NCI-H526 treated with DMSO at 0.1 percent for 48 hours (cell line): ENCODE measurements at regions not wholly inside any gene's neighbourhood (a gene's known extent, or its start where the extent isn't known, plus 50 kb on each side); places are given as distances from the start of the nearest gene placed in this dataset.

Source experiments
- DNase-seq: peaks from one replicate; lab custom pipeline; 2025; lab: John Stamatoyannopoulos, UW

- no peak for DNase-seq
Measured at GRCh38 chr20:39266989-39267388, 304.8 kb downstream of the DHX35 start.

- DNase-seq, result peak; percentile 54
Measured at GRCh38 chr20:39264506-39265172, 302.5 kb downstream of the DHX35 start.

GRCh38 chr20:39263076-39263475 lies 300.9 kb downstream of the DHX35 start:
- DNase-seq, result no peak

GRCh38 chr20:39259808-39260207 lies 297.7 kb downstream of the DHX35 start:
- DNase-seq, result no peak

DNA sequence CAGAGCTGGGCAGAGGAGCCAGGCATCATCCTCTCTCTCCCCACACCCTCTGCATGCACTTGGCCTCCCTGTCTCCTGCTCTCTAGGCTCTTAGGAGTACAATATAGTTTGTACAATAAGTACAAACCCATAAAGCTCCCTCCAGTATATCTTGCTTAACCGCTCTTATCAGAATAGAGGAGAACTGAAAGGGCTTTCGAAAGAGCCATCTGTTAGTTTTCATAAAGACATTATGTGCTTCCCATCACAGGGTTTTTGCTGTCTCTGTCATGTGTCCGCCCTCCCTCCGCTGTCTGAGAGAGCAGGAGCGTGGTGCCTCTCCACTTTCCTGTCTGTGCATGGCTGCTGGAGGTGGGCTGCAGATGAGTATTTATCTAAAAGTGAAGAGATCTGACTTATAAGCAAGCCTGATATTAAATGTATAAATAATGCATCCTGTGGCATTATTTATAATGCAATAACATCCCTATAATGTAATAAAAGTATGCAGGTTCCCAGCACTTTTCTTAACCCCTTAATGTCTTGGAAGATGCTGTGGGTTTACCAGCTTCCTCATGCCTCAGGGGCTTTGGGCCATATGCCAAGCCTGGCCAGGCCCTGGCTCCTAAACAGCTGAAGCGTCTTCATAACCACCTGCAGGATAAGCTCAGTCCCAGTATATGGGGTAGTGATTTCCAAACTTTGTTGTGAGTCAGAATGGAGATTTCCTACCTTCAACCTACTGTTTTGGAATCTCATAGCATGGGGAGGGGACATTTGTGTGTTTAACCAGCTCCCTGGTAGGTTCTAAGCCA lies 297.1 kb downstream of the DHX35 start:
- DNase-seq, result no peak

- DNase-seq, result no peak
Measured at GRCh38 chr20:39258253-39258652, 296.1 kb downstream of the DHX35 start.

DNA sequence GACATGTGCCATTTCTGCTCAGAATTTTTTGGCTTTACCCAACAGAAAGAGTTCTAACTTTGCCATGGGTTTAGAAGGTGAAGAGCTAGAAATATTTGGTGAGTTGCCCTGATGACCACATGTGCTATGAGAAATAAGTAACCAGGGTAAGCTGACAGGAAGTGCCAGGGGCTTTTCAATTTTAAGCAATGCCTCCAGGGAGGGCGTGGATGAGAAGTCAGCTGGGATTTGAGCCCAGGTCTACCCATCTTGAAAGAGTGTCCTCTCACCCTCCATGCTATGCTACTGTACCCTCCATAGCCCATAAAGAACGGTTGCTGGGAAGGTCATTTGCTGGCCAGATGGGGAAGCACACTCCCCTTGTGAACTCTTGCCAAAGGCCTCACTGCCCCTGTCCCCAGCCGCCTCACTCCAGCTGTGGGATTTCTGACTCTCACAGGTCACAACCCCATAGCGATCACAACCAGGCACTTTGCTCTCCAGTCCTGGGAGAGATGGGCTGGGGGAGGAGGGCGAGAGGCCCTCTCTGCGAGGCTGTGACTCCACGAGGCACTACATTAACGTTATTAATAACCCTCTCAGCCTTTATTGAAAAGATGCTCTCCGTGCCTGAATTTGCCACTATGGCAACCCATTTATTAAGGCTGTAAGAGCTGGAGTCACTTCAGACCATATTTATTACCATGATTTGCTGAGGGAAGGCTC lies 291.1 kb downstream of the DHX35 start:
- DNase-seq, result no peak

- DNase-seq, result no peak
Measured at GRCh38 chr20:39252035-39252434, 289.9 kb downstream of the DHX35 start.

DNA sequence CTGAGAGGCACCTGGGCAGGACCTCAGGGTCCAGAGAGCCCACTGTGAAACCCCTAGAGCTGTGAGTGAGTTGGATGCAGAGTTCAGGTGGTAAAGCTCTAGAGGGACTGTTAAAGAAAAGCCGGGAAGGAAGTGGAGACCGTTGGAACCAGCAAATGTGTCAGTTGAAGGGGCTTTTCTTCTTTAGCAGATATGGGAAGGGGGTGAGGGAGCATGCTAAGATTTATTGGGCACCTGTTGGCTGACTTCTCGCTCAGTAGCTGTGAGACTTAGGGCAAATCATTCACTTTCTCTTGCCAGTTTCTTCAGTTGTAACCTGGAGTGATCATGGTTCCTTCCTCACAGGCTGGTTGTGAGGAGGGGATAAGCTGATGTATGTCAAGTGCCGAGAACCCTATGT lies 287.7 kb downstream of the DHX35 start:
- no peak for DNase-seq

DNA sequence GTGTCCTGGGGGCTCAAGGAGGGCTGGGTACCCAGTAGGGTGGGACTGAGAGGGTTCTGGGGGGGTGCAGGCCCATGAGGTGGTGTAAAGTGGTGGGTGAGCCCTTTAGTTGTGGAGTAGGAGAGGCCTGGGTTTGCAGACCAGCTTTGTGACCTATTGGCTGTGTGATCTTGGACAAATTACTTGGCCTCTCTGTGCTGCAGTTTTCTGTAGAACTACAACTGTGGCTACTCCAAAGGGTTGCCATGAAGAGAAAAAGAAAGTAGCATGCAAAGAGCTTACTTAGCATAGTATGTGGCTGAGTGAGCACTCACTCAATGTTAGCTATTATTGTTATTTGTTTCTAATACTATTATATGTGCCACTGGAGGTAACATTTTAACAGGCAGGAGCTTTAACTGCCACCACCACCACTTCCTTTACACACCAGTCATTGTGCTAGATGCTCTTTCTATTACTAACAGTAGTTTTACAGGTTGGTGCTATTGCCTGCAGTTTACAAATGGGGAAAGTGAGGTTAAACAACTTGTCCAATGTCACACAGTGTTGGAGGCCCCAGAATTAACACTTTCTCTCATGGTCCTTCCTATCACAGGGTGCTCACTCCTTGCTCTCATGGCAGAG lies 286.8 kb downstream of the DHX35 start:
- no peak for DNase-seq

DNA sequence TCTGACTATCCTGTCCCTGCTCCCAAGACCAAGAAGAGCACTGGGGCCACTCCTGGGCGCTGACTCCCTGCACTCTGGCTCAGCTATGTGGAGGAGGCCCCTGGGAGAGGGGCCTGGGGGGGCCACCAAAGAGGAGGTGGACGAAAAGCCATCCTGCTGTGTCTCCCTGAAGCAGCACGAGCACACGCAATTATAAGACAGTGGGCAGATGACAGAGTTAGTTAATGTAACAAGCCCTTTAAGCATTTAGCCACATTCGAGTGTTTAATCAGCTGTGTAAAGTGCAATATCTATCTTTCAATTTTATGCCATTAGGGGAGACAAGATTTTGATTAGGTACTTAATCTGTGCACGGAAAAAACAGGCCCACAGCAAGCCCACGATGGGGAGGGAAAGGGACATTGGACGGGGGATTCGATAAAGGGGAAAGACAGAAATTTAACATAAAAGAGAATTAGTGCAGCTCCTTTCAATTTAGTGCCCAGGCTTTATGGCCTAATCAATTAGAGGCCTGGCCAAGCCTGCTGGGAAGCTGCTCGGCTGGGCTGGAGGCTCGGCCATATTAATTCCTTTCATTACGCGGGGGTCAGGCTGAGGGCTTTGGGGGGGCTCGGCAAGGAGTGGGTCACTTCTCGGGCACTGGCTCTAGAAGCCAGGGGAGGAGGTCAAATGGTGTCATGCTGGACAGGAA lies 286.2 kb downstream of the DHX35 start:
- DNase-seq, result no peak

- DNase-seq, result no peak
Measured at GRCh38 chr20:39246436-39246835, 284.3 kb downstream of the DHX35 start.

DNA sequence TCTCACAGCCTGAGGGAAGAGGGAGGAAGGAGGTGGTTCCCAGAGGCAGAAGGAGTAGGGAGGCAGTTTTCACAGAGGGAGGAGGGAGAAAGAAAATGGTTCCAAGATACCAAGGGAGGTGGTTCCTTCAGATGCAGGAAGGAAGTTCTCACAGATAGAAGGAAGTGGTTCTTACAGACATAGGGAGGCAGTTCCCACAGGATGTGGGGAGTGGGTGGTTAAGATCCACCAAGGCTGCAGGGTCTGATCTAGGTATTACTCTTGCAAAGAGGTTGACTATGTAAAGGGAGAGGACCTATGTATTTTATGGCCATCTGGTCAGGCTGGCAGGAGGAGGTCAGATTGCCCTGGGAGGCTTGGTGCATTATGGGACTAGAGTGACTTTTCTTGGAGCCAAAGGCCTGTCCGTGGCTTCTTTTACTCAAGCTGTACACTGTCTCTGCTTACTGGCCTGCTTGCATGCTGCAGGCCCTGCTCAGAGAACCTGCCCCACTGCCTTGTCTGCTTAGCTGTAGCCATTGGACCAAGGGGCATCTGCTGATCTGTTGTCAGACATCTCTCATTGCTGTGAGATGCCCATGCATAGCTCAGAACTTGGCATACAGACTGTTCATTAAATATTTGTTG lies 283.7 kb downstream of the DHX35 start:
- no peak for DNase-seq

DNA sequence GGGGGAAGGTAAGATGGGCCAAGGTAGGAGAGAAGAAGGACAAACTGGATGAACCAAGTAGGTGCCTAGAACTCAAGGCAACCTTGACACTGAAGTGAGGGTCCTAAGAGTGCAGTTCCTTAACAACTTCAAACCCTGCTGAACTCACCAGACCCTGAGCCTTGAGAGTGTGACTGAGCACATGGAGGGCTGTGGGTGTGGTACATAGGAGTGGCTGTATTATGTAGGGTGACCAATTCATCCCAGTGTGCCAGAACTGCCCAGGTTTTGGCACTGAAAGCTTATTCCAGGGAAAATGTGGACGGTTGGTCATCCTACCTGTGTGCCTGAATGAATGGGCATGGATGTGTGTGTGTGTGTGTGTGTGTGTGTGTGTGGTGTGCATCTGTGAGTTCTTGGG lies 281.8 kb downstream of the DHX35 start:
- no peak for DNase-seq

DNA sequence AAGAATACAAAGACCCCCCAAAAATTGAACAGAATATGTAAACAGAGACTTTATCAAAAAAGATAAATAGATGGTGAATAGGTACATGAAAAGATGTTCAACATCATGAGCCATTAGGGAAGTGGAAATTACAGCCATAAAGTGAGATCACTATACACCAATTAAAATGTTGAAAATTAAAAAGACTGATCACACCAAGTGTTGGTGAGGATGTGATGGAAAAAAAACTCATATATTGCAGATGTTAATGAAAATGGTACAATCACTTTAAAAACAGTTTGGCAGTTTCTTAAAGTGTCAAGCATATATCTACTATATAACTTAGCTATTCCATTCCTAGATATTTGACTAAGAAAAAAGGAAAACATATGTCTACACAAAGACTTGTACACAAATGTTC lies 280.5 kb downstream of the DHX35 start:
- no peak for DNase-seq

DNA sequence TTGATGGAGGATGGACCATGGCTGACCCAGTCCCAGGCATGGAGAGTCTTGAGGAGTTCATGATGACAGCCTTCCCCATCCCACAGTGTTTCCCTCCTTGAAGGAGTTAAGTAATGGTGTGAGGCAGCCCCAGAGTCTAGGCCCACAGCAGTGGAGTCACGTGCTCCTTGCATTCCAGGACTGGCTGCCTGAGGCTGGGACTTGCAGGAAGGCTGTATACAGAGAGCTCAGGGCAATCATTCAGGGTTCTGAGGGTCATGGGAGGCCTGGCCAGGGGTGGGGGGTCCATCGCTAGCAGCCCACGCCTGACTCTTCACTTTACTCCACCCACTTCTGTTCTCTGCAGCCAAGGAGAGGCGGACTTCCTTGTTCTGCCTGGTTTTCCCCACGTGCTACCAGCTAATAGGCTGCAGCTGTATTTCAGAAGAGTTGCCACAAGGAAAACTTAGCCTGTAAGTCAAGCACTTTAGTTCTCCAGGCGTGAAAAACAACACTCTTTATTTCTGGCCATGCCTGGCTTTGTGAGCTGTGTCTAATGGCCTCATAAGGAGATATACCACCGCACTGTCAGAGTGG lies 272.5 kb downstream of the DHX35 start:
- no peak for DNase-seq

- no peak for DNase-seq
Measured at GRCh38 chr20:39233755-39234154, 271.6 kb downstream of the DHX35 start.

GRCh38 chr20:39227416-39227815 lies 265.3 kb downstream of the DHX35 start:
- no peak for DNase-seq

- DNase-seq, result no peak
Measured at GRCh38 chr20:39225978-39226377, 263.8 kb downstream of the DHX35 start.

DNA sequence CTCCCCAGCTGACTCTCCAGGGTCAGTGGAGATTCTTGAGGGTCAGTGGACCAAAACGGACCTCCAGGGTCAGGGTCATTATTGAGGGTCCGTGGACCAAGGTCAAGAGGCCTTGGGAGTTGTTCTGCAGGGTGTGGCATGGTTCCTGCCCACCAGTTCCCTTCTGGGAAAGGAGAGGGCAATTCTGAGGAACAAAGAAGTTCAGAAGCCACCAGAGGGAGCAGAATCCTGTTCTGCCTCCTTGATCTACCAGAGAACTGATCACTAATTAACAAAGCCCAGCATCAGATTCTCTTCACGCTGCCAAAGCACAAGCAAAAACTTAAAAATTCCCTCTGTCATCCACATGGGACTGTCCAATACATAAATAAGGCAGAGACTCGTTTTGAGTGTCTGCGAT lies 263.4 kb downstream of the DHX35 start:
- no peak for DNase-seq

DNA sequence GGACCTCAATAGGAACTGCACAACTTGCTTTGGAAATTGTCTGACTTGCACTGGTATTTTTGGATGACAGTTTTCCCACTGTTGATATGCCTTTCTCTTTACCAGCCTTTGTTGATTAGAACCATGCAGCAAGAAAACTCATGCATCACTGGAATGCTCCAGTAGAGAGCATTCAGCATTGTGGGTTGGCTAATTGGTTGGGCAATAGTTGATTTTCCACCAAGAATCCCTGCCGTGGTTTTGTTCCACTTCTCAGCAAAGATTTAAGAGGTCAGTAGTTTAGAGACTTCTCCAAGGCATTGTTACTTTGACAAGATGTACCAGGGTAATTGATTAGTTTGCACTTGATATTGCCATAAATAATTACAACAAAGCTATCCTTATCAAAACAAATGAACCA lies 260.0 kb downstream of the DHX35 start:
- no peak for DNase-seq
